Epithelial cell of proximal tubule (primary cell): ENCODE measurements at regions not wholly inside any gene's neighbourhood (a gene's known extent, or its start where the extent isn't known, plus 50 kb on each side); places are given as distances from the start of the nearest gene placed in this dataset.

ENCODE experiments used
- DNase-seq: peaks from one replicate; pipeline ENCODE4 v3.0.0-alpha.2; 2011; ENCODE audit warnings: low read depth
- H3K4me3 ChIP-seq: 2 replicates; pipeline ENCODE4 v1.5.1; 2011; ENCODE audit warnings: low read depth, mild to moderate bottlenecking, low read length
- CTCF ChIP-seq: conservative IDR thresholded peaks from 2 replicates; pipeline ENCODE4 v1.5.1; 2012; ENCODE audit warnings: low read depth, mild to moderate bottlenecking, low read length

- no peak for DNase-seq
- H3K4me3 ChIP-seq, result no peak overlapping the region
- no peak for TF ChIP-seq CTCF
Measured at GRCh38 chr4:80145739-80146138, 51.6 kb upstream of the PRDM8 start.

GRCh38 chr4:80144676-80145470, 52.4 kb upstream of the PRDM8 start:
- DNase-seq, result no peak
- no peak overlapping the region for H3K4me3 ChIP-seq
- no peak for TF ChIP-seq CTCF

DNA sequence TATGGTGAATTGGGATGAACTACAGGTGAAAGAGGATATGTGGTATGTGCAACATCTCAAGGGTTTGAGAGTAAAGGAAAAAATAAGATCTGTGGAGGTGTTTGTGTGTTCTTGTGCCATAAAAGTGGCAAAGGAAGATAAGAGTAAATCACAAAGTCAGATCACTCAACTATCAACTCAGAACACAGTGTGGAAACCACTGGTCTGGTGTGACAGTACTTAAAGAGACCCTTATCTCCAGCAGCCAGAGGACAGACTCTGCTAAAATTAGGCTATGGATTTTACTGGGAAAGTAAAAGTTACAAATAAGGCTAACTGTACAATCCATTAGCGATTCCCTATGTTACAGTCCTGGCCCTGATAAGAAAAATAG, 54.0 kb upstream of the PRDM8 start:
- DNase-seq, result no peak
- H3K4me3 ChIP-seq, result no peak overlapping the region
- no peak for TF ChIP-seq CTCF

- no peak for DNase-seq
- TF ChIP-seq CTCF, result no peak
- no peak overlapping the region for H3K4me3 ChIP-seq
Measured at GRCh38 chr4:80142394-80143306, 54.7 kb upstream of the PRDM8 start.

GRCh38 chr4:80141543-80141942, 55.8 kb upstream of the PRDM8 start:
- no peak for TF ChIP-seq CTCF
- no peak overlapping the region for H3K4me3 ChIP-seq
- no peak for DNase-seq

- DNase-seq, result no peak
- TF ChIP-seq CTCF, result no peak
- H3K4me3 ChIP-seq, result no peak overlapping the region
Measured at GRCh38 chr4:80140194-80140593, 57.1 kb upstream of the PRDM8 start.
